ENCODE measurements at regions not wholly inside any gene's neighbourhood (a gene's known extent, or its start where the extent isn't known, plus 50 kb on each side); places are given as distances from the start of the nearest gene placed in this dataset.
A peak's percentile ranks its signal among the peaks of the same experiment; 100 is the strongest.

GRCh38 chr10:10366836-10367235, 650.8 kb upstream of the CELF2 start:
- no peak for DNase-seq (ENCODE audit: low spot score)

GRCh38 chr10:10367264-10367663, 650.4 kb upstream of the CELF2 start:
- no peak for DNase-seq (ENCODE audit: low spot score)

GRCh38 chr10:10368951-10369576, 648.6 kb upstream of the CELF2 start:
- DNase-seq (ENCODE audit: low spot score): no peak

- no peak for DNase-seq (ENCODE audit: low spot score)
These were observed 631.8 kb upstream of the CELF2 start for GRCh38 chr10:10385831-10386230.

GRCh38 chr10:10389182-10389581, 628.5 kb upstream of the CELF2 start:
- no peak for DNase-seq (ENCODE audit: low spot score)

GRCh38 chr10:10392511-10392910, 625.2 kb upstream of the CELF2 start:
- DNase-seq (ENCODE audit: low spot score): no peak

- no peak for DNase-seq (ENCODE audit: low spot score)
These were observed 622.6 kb upstream of the CELF2 start for GRCh38 chr10:10394933-10395658.

- DNase-seq (ENCODE audit: low spot score): no peak
These were observed 621.1 kb upstream of the CELF2 start for GRCh38 chr10:10396601-10397000.

- no peak for DNase-seq (ENCODE audit: low spot score)
These were observed 619.8 kb upstream of the CELF2 start for GRCh38 chr10:10397906-10398305.

- no peak for DNase-seq (ENCODE audit: low spot score)
These were observed 613.9 kb upstream of the CELF2 start for GRCh38 chr10:10403762-10404161.

- no peak for DNase-seq (ENCODE audit: low spot score)
These were observed 600.0 kb upstream of the CELF2 start for GRCh38 chr10:10417671-10418070.

GRCh38 chr10:10418387-10418786, 599.3 kb upstream of the CELF2 start:
- DNase-seq (ENCODE audit: low spot score): no peak

GRCh38 chr10:10421071-10421470, 596.6 kb upstream of the CELF2 start:
- no peak for DNase-seq (ENCODE audit: low spot score)

- DNase-seq (ENCODE audit: low spot score): no peak
These were observed 586.1 kb upstream of the CELF2 start for GRCh38 chr10:10431422-10432066.

GRCh38 chr10:10432296-10433035, 585.2 kb upstream of the CELF2 start:
- no peak for DNase-seq (ENCODE audit: low spot score)

GRCh38 chr10:10434312-10434711, 583.4 kb upstream of the CELF2 start:
- no peak for DNase-seq (ENCODE audit: low spot score)

GRCh38 chr10:10437886-10438285, 579.8 kb upstream of the CELF2 start:
- no peak for DNase-seq (ENCODE audit: low spot score)

GRCh38 chr10:10438335-10439100, 579.2 kb upstream of the CELF2 start:
- peak; percentile 8 for DNase-seq (ENCODE audit: low spot score)

- DNase-seq (ENCODE audit: low spot score): no peak
These were observed 560.8 kb upstream of the CELF2 start for GRCh38 chr10:10456856-10457255.

- DNase-seq (ENCODE audit: low spot score): no peak
These were observed 557.2 kb upstream of the CELF2 start for GRCh38 chr10:10460451-10460850.

GRCh38 chr10:10462151-10462941, 555.3 kb upstream of the CELF2 start:
- no peak for DNase-seq (ENCODE audit: low spot score)

Data from SW480 (cell line).